ENCODE measurements at regions not wholly inside any gene's neighbourhood (a gene's known extent, or its start where the extent isn't known, plus 50 kb on each side); places are given as distances from the start of the nearest gene placed in this dataset.
A peak's percentile ranks its signal among the peaks of the same experiment; 100 is the strongest.

GRCh38 chr11:129324533-129325175 is 51.0 kb upstream of the BARX2 start:
- Histone ChIP-seq H2AFZ (replicated peaks; ENCODE audit: low read length, poor library complexity) (peak overlapping the region; percentile 3), H3K36me3 (ENCODE audit: control insufficient read depth, insufficient read depth, low read length) (no peaks in the 10 kb centered on the region), H2BK15ac (ENCODE audit: low read depth, low read length) (no peak overlapping the region), H2AK5ac (ENCODE audit: low read depth, low read length) (no peak overlapping the region), H4K20me1 (ENCODE audit: insufficient read depth, low read length) (no peaks in the 10 kb centered on the region), H3K14ac (replicated peaks; ENCODE audit: low read depth, low read length) (no peak overlapping the region), H2BK5ac (ENCODE audit: low read depth, low read length, poor library complexity, severe bottlenecking) (no peak overlapping the region), H3K27ac (ENCODE audit: insufficient read depth, low read length) (no peak overlapping the region), H3K4me1 (ENCODE audit: control insufficient read depth, insufficient read depth, low read length) (0 out of 2 replicates have a peak, but pooled peaks cover 2% of the 10 kb centered on the region), H4K8ac (ENCODE audit: low read depth in 2 of 2, low read length in 2 of 2) (no peak overlapping the region), H2AK9ac (replicated peaks; ENCODE audit: low read depth, low read length, poor library complexity) (no peak overlapping the region), H2BK120ac (ENCODE audit: low read depth, low read length) (no peak overlapping the region), H3K4me3 (ENCODE audit: insufficient read depth, low read depth, low read length) (no peak overlapping the region), H3K27me3 (ENCODE audit: control insufficient read depth, insufficient read depth, low read length) (peaks cover 2% of the 10 kb centered on the region; the same call in 1 of the 2 replicates), H3K9ac (ENCODE audit: low read depth, low read length) (no peak overlapping the region), H4K5ac (ENCODE audit: low read depth, low read length) (no peak overlapping the region), H2BK20ac (ENCODE audit: low read depth, low read length) (no peak overlapping the region), H3K9me3 (ENCODE audit: control insufficient read depth, insufficient read depth, low read length) (no peaks in the 10 kb centered on the region), H3K4me2 (ENCODE audit: low read depth, low read length) (no peak overlapping the region), H3K9me1 (ENCODE audit: insufficient read depth, low read length) (no peaks in the 10 kb centered on the region), H3K18ac (ENCODE audit: low read depth, low read length) (no peak overlapping the region), H3K4ac (ENCODE audit: low read depth, low read length) (no peak overlapping the region), H3K56ac (ENCODE audit: extremely low read depth, insufficient read depth, low read length) (no peak overlapping the region), H3K79me1 (ENCODE audit: low read depth in 1 of 2, low read length in 2 of 2) (no peaks in the 10 kb centered on the region), H4K91ac (ENCODE audit: insufficient read depth, low read depth, low read length) (no peak overlapping the region), H3K23ac (ENCODE audit: low read depth, low read length) (no peak overlapping the region)
- CTCF ChIA-PET = no interaction called here
- BruUV-seq (replicated peaks) = no TSS peak
- in situ Hi-C loops (cut with MboI; ENCODE audit: low sequenced_read_pairs) (no loop called here), intact Hi-C loops (cut with micrococcal nuclease) (no loop called here), dilution Hi-C loops (cut with HindIII; ENCODE audit: low sequenced_read_pairs, unreplicated experiment) (no loop called here)
- 51% methylated on average over 7 of the region's 10 CpGs; no CpG with 5 or more reads in 1 of the 2 experiments for WGBS, 2 experiments (ENCODE audit: extremely low coverage in 2 of 2, insufficient read length in 1 of 2)
- POLR2A ChIA-PET (ENCODE audit: unreplicated experiment) = no interaction called here
- no peak for TF ChIP-seq CEBPB (IDR thresholded peaks at IDR 0.05; ENCODE audit: low read depth, low read length)
- TF ChIP-seq RCOR1 (IDR thresholded peaks at IDR 0.05; ENCODE audit: insufficient replicate concordance, low read length) = no peak
- TF ChIP-seq CHD1 (IDR thresholded peaks at IDR 0.05; ENCODE audit: low read depth, low read length) = no peak
- TF ChIP-seq SMC3 (IDR thresholded peaks at IDR 0.05; ENCODE audit: low read depth, low read length) = no peak
- no peak for TF ChIP-seq MAZ (IDR thresholded peaks at IDR 0.05; ENCODE audit: borderline replicate concordance, low read depth, low read length)
- no peak for TF ChIP-seq RFX5 (IDR thresholded peaks at IDR 0.05; ENCODE audit: low read depth, low read length)
- no peak for TF ChIP-seq USF2 (IDR thresholded peaks at IDR 0.05; ENCODE audit: low read depth, low read length)
- TF ChIP-seq ELK1 (IDR thresholded peaks at IDR 0.05; ENCODE audit: borderline replicate concordance, low read depth, low read length) = no peak
- no peak for TF ChIP-seq NFE2L2 (IDR thresholded peaks at IDR 0.05; ENCODE audit: low read depth, low read length)
- no peak for TF ChIP-seq CTCF (conservative IDR thresholded peaks at IDR 0.05; ENCODE audit: low read depth, low read length)
- no peak for TF ChIP-seq MXI1 (IDR thresholded peaks at IDR 0.05; ENCODE audit: borderline replicate concordance, low read depth, low read length)
- no peak for TF ChIP-seq BHLHE40 (IDR thresholded peaks at IDR 0.05; ENCODE audit: low read depth, low read length)
- no peak for TF ChIP-seq FOS (IDR thresholded peaks at IDR 0.05; ENCODE audit: low read depth, low read length)
- no peak for TF ChIP-seq MAFK (IDR thresholded peaks at IDR 0.05; ENCODE audit: low read depth, low read length)
- TF ChIP-seq RAD21 (IDR thresholded peaks at IDR 0.05; ENCODE audit: low read length) = no peak
- TF ChIP-seq POLR2A (IDR thresholded peaks at IDR 0.05; ENCODE audit: low read depth, low read length) = no peak
- DNase-seq (no peak), ATAC-seq (ENCODE audit: low read depth) (peak; percentile 59)
